ENCODE measurements at regions not wholly inside any gene's neighbourhood (a gene's known extent, or its start where the extent isn't known, plus 50 kb on each side); places are given as distances from the start of the nearest gene placed in this dataset.

DNA sequence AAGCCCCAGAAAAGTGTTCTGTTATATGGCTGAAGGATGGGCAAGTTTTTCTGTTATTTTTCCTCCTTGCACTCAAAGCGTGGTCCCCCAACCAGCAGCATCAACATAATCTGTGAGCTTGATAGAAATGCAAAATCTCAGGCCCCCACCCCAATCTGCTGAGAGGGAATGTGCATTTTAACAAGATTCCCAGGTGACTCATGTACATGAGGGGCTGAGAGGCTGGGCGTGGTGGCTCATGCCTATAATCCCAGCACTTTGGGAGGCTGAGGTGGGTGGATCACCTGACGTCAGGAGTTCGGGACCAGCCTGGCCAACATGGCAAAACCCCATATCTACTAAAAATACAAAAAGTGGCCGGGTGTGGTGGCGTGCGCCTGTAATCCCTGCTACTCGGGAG, 326.8 kb upstream of the PODXL start (continued):
- TF ChIP-seq, protein P1, sequence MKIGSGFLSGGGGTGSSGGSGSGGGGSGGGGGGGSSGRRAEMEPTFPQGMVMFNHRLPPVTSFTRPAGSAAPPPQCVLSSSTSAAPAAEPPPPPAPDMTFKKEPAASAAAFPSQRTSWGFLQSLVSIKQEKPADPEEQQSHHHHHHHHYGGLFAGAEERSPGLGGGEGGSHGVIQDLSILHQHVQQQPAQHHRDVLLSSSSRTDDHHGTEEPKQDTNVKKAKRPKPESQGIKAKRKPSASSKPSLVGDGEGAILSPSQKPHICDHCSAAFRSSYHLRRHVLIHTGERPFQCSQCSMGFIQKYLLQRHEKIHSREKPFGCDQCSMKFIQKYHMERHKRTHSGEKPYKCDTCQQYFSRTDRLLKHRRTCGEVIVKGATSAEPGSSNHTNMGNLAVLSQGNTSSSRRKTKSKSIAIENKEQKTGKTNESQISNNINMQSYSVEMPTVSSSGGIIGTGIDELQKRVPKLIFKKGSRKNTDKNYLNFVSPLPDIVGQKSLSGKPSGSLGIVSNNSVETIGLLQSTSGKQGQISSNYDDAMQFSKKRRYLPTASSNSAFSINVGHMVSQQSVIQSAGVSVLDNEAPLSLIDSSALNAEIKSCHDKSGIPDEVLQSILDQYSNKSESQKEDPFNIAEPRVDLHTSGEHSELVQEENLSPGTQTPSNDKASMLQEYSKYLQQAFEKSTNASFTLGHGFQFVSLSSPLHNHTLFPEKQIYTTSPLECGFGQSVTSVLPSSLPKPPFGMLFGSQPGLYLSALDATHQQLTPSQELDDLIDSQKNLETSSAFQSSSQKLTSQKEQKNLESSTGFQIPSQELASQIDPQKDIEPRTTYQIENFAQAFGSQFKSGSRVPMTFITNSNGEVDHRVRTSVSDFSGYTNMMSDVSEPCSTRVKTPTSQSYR (CRISPR knock-in tag; IDR thresholded peaks at IDR 0.05) = no peak

DNA sequence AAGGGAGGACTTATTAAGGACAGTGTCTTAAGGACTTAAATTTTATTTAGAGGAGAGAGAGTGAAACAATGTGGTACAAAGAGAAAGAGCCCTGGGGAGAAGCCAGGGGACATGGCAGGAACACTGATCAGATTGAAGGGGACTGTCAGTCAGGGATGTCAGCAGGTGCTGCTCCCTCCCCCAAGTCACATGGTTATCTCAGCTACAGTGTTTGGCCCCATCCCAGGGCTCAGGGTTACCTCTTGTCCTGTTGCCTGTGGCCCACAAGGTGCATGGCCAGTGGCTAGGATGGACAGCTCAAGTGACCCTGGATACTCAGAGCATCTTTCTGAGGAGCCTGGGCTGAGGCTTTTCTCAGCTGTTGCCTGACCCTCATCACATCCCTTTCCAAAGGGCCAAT, 325.9 kb upstream of the PODXL start:
- Mint-ChIP-seq H3K9me3 (peaks cover 24% of the 10 kb centered on the region), H3K4me3 (no peak overlapping the region), H3K27ac (no peak overlapping the region), H3K27me3 (ENCODE audit: low read depth) (peaks cover 25% of the 10 kb centered on the region), H3K4me1 (peaks cover 9% of the 10 kb centered on the region), H3K36me3 (peaks cover 6% of the 10 kb centered on the region)
- TF ChIP-seq, protein P2, sequence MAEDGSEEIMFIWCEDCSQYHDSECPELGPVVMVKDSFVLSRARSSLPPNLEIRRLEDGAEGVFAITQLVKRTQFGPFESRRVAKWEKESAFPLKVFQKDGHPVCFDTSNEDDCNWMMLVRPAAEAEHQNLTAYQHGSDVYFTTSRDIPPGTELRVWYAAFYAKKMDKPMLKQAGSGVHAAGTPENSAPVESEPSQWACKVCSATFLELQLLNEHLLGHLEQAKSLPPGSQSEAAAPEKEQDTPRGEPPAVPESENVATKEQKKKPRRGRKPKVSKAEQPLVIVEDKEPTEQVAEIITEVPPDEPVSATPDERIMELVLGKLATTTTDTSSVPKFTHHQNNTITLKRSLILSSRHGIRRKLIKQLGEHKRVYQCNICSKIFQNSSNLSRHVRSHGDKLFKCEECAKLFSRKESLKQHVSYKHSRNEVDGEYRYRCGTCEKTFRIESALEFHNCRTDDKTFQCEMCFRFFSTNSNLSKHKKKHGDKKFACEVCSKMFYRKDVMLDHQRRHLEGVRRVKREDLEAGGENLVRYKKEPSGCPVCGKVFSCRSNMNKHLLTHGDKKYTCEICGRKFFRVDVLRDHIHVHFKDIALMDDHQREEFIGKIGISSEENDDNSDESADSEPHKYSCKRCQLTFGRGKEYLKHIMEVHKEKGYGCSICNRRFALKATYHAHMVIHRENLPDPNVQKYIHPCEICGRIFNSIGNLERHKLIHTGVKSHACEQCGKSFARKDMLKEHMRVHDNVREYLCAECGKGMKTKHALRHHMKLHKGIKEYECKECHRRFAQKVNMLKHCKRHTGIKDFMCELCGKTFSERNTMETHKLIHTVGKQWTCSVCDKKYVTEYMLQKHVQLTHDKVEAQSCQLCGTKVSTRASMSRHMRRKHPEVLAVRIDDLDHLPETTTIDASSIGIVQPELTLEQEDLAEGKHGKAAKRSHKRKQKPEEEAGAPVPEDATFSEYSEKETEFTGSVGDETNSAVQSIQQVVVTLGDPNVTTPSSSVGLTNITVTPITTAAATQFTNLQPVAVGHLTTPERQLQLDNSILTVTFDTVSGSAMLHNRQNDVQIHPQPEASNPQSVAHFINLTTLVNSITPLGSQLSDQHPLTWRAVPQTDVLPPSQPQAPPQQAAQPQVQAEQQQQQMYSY (CRISPR knock-in tag; IDR thresholded peaks at IDR 0.05) = no peak
- TF ChIP-seq OVOL2 (CRISPR knock-in tag; IDR thresholded peaks at IDR 0.05; ENCODE audit: borderline replicate concordance) (no peak), MXD4 (CRISPR knock-in tag; IDR thresholded peaks at IDR 0.05; ENCODE audit: borderline replicate concordance) (no peak), TP53 (CRISPR knock-in tag; IDR thresholded peaks at IDR 0.05) (no peak), ZNF671 (CRISPR knock-in tag; IDR thresholded peaks at IDR 0.05) (no peak)
- TF ChIP-seq, protein P3, sequence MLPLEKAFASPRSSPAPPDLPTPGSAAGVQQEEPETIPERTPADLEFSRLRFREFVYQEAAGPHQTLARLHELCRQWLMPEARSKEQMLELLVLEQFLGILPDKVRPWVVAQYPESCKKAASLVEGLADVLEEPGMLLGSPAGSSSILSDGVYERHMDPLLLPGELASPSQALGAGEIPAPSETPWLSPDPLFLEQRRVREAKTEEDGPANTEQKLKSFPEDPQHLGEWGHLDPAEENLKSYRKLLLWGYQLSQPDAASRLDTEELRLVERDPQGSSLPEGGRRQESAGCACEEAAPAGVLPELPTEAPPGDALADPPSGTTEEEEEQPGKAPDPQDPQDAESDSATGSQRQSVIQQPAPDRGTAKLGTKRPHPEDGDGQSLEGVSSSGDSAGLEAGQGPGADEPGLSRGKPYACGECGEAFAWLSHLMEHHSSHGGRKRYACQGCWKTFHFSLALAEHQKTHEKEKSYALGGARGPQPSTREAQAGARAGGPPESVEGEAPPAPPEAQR (CRISPR knock-in tag; IDR thresholded peaks at IDR 0.05) = no peak
- TF ChIP-seq, protein P4, sequence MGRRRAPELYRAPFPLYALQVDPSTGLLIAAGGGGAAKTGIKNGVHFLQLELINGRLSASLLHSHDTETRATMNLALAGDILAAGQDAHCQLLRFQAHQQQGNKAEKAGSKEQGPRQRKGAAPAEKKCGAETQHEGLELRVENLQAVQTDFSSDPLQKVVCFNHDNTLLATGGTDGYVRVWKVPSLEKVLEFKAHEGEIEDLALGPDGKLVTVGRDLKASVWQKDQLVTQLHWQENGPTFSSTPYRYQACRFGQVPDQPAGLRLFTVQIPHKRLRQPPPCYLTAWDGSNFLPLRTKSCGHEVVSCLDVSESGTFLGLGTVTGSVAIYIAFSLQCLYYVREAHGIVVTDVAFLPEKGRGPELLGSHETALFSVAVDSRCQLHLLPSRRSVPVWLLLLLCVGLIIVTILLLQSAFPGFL (CRISPR knock-in tag; IDR thresholded peaks at IDR 0.05; ENCODE audit: borderline replicate concordance) = no peak
- TF ChIP-seq, protein P5, sequence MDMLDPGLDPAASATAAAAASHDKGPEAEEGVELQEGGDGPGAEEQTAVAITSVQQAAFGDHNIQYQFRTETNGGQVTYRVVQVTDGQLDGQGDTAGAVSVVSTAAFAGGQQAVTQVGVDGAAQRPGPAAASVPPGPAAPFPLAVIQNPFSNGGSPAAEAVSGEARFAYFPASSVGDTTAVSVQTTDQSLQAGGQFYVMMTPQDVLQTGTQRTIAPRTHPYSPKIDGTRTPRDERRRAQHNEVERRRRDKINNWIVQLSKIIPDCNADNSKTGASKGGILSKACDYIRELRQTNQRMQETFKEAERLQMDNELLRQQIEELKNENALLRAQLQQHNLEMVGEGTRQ (CRISPR knock-in tag; IDR thresholded peaks at IDR 0.05) = peak; percentile 60
- CTCF ChIA-PET = interaction anchor here (0.8 to 1.6 kb wide), 2 partner anchors 20 to 23 kb away, joined by 3 to 9 read pairs; no protein-coding TSS in a partner anchor
- POLR2A ChIA-PET = no interaction called here
- ATAC-seq = no peak
- DNase-seq (ENCODE audit: low spot score) = no peak

DNA sequence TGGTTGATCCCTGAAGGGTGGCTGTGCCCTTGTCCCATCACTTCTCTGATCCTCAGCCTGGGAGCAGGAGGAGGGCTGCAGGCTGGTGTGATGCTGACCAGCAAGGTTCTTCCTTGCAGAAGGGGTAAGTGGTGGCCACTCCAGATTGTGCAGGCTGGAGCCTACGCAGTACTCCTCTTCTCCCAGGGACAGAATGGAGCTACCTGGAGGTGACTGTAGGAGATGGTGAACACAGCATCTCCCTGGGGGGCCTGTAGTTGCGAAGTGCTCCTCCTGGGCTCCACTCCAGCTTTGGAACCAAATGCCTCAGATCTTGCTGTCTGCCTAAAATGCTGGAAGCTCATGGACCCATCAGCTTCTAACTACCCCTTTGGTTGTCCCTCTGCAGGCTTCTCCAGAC, 323.6 kb upstream of the PODXL start:
- peaks cover 9% of the 10 kb centered on the region for H3K4me1 Mint-ChIP-seq
- peaks cover 2% of the 10 kb centered on the region for H3K9me3 Mint-ChIP-seq
- ChIA-PET CTCF (no interaction called here), POLR2A (no interaction called here)
- H3K27ac Mint-ChIP-seq = no peak overlapping the region
- no peak for DNase-seq (ENCODE audit: low spot score)
- ATAC-seq = no peak
- no peaks in the 10 kb centered on the region for H3K36me3 Mint-ChIP-seq
- peaks cover 5% of the 10 kb centered on the region for H3K27me3 Mint-ChIP-seq (ENCODE audit: low read depth)
- H3K4me3 Mint-ChIP-seq = no peak overlapping the region
- no peak for TF ChIP-seq SOX15 (CRISPR knock-in tag; IDR thresholded peaks at IDR 0.05)
- TF ChIP-seq ZNF396 (CRISPR knock-in tag; IDR thresholded peaks at IDR 0.05; ENCODE audit: borderline replicate concordance) = no peak
- TF ChIP-seq, protein P6, sequence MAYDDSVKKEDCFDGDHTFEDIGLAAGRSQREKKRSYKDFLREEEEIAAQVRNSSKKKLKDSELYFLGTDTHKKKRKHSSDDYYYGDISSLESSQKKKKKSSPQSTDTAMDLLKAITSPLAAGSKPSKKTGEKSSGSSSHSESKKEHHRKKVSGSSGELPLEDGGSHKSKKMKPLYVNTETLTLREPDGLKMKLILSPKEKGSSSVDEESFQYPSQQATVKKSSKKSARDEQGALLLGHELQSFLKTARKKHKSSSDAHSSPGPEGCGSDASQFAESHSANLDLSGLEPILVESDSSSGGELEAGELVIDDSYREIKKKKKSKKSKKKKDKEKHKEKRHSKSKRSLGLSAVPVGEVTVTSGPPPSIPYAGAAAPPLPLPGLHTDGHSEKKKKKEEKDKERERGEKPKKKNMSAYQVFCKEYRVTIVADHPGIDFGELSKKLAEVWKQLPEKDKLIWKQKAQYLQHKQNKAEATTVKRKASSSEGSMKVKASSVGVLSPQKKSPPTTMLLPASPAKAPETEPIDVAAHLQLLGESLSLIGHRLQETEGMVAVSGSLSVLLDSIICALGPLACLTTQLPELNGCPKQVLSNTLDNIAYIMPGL (CRISPR knock-in tag; IDR thresholded peaks at IDR 0.05) = no peak
- TF ChIP-seq, protein P7, sequence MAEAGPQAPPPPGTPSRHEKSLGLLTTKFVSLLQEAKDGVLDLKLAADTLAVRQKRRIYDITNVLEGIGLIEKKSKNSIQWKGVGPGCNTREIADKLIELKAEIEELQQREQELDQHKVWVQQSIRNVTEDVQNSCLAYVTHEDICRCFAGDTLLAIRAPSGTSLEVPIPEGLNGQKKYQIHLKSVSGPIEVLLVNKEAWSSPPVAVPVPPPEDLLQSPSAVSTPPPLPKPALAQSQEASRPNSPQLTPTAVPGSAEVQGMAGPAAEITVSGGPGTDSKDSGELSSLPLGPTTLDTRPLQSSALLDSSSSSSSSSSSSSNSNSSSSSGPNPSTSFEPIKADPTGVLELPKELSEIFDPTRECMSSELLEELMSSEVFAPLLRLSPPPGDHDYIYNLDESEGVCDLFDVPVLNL (CRISPR knock-in tag; IDR thresholded peaks at IDR 0.05; ENCODE audit: borderline replicate concordance, low read depth) = no peak
- no peak for TF ChIP-seq EMX1 (CRISPR knock-in tag; IDR thresholded peaks at IDR 0.05)
- no peak for TF ChIP-seq ZNF671 (CRISPR knock-in tag; IDR thresholded peaks at IDR 0.05)
- TF ChIP-seq, protein P8, sequence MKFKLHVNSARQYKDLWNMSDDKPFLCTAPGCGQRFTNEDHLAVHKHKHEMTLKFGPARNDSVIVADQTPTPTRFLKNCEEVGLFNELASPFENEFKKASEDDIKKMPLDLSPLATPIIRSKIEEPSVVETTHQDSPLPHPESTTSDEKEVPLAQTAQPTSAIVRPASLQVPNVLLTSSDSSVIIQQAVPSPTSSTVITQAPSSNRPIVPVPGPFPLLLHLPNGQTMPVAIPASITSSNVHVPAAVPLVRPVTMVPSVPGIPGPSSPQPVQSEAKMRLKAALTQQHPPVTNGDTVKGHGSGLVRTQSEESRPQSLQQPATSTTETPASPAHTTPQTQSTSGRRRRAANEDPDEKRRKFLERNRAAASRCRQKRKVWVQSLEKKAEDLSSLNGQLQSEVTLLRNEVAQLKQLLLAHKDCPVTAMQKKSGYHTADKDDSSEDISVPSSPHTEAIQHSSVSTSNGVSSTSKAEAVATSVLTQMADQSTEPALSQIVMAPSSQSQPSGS (CRISPR knock-in tag; IDR thresholded peaks at IDR 0.05; ENCODE audit: borderline replicate concordance, low read depth) = no peak
- TF ChIP-seq GTF2I (CRISPR knock-in tag; conservative IDR thresholded peaks at IDR 0.05) = no peak
- no peak for TF ChIP-seq ATF1 (CRISPR knock-in tag; IDR thresholded peaks at IDR 0.05)
- TF ChIP-seq OVOL2 (CRISPR knock-in tag; IDR thresholded peaks at IDR 0.05; ENCODE audit: borderline replicate concordance) = no peak
